Chondrocyte (in vitro differentiated cells): ENCODE measurements at regions not wholly inside any gene's neighbourhood (a gene's known extent, or its start where the extent isn't known, plus 50 kb on each side); places are given as distances from the start of the nearest gene placed in this dataset.
"Not testable (repeated sequence)": the region's sequence is repeated elsewhere in the genome, so short reads cannot be mapped to it uniquely, and the experiment has no call there.

Experiments
- DNase-seq: peaks from one replicate; pipeline ENCODE4 v3.0.0; 2021; ENCODE audit warnings: mixed read lengths, low spot score
- H3K27ac Mint-ChIP-seq: one replicate; pipeline ENCODE4 v1.8.0; 2021; ENCODE audit warnings: mild to moderate bottlenecking, moderate library complexity, mixed read lengths; ENCODE audit not compliant: unreplicated experiment
- H3K27me3 Mint-ChIP-seq: 2 replicates; pipeline ENCODE4 v1.8.0; 2021; ENCODE audit warnings: low read depth, mixed read lengths
- H3K36me3 Mint-ChIP-seq: 2 replicates; pipeline ENCODE4 v1.8.0; 2021; ENCODE audit warnings: low read depth, mixed read lengths
- H3K4me1 Mint-ChIP-seq: 2 replicates; pipeline ENCODE4 v1.8.0; 2021; ENCODE audit warnings: low read depth, mild to moderate bottlenecking, mixed read lengths
- H3K4me3 Mint-ChIP-seq: one replicate; pipeline ENCODE4 v1.8.0; 2021; ENCODE audit warnings: mild to moderate bottlenecking, moderate library complexity, mixed read lengths; ENCODE audit not compliant: unreplicated experiment
- H3K9me3 Mint-ChIP-seq: 2 replicates; pipeline ENCODE4 v1.8.0; 2021; ENCODE audit warnings: low read depth, mixed read lengths
- TF ChIP-seq, protein P1 (sequence below): fragments of 200-600 bp; sonication (generic); IDR thresholded peaks from 2 replicates; pipeline ENCODE4 v1.5.0; 2021; ENCODE audit warnings: antibody characterized with exemption, mild to moderate bottlenecking, moderate library complexity

DNA sequence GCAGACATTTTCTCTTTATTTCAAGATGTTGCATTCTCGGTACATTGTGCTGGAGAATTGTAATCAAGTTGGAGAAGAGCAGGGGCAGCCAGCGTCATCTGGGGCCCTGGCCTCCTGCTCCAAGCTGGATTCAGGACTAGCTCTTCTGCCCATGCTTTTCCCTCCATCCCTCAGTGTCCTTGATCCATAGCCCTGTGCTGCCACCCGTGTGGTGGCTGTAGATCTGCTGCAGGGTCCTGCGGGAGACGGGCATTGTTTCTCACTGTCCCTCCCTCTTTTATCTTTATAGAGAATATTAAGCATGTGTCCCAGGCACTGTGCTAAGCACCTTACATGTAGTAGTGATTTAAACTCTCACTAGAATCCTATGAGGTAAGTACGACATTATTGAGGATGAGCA is 60.5 kb upstream of the HAND1 start:
- TF ChIP-seq, protein P1, sequence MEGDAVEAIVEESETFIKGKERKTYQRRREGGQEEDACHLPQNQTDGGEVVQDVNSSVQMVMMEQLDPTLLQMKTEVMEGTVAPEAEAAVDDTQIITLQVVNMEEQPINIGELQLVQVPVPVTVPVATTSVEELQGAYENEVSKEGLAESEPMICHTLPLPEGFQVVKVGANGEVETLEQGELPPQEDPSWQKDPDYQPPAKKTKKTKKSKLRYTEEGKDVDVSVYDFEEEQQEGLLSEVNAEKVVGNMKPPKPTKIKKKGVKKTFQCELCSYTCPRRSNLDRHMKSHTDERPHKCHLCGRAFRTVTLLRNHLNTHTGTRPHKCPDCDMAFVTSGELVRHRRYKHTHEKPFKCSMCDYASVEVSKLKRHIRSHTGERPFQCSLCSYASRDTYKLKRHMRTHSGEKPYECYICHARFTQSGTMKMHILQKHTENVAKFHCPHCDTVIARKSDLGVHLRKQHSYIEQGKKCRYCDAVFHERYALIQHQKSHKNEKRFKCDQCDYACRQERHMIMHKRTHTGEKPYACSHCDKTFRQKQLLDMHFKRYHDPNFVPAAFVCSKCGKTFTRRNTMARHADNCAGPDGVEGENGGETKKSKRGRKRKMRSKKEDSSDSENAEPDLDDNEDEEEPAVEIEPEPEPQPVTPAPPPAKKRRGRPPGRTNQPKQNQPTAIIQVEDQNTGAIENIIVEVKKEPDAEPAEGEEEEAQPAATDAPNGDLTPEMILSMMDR, result no peak
- H3K36me3 Mint-ChIP-seq, result no peaks in the 10 kb centered on the region
- H3K4me1 Mint-ChIP-seq, result no peaks in the 10 kb centered on the region
- no peak overlapping the region for H3K4me3 Mint-ChIP-seq
- peaks cover 69% of the 10 kb centered on the region for H3K27me3 Mint-ChIP-seq
- H3K27ac Mint-ChIP-seq, result no peak overlapping the region
- no peaks in the 10 kb centered on the region for H3K9me3 Mint-ChIP-seq
- no peak for DNase-seq

DNA sequence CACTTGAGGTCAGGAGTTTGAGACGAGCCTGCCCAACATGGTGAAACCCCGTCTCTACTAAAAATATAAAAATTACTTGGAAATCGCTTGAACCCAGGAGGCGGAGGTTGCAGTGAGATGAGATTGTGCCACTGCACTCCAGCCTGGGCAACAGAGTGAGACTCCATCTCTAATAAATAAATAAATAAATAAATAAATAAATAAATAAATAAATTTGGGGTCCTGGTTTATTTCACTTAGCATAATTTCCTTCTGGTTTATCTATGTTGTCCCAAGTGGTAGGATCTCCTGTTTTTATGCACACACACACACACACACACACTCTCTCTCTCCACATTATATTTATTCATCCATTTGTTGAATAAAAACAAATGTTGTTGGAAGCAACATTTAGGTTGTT is 58.4 kb upstream of the HAND1 start:
- not testable (repeated sequence) for H3K36me3 Mint-ChIP-seq, DNase-seq, H3K27ac Mint-ChIP-seq, H3K4me1 Mint-ChIP-seq, H3K4me3 Mint-ChIP-seq, H3K9me3 Mint-ChIP-seq
- H3K27me3 Mint-ChIP-seq, result peaks cover 55% of the 10 kb centered on the region

DNA sequence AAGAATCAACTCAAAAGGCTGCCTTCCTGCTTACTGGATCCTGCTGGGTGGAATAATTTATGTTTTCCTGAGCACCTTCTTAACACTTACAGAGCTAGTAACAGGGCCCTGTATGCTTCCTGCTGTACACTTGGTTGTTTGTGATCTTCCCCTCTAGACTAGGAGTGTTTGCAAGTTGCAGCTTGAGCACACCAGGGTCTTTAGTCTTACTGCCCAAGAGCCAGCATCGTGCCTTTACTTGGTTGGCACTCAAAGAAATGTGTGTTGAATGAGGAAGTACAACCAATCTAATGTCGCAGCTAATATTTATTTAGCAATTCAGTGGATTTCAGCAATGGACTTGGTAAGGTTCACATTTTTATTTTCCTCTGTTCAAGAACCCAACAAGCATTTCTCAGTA is 57.5 kb upstream of the HAND1 start:
- Mint-ChIP-seq H3K4me1 (no peaks in the 10 kb centered on the region), H3K9me3 (no peaks in the 10 kb centered on the region), H3K27ac (no peak overlapping the region), H3K27me3 (peaks cover 52% of the 10 kb centered on the region), H3K36me3 (no peaks in the 10 kb centered on the region), H3K4me3 (no peak overlapping the region)
- no peak for DNase-seq
- TF ChIP-seq, protein P1, result no peak

DNA sequence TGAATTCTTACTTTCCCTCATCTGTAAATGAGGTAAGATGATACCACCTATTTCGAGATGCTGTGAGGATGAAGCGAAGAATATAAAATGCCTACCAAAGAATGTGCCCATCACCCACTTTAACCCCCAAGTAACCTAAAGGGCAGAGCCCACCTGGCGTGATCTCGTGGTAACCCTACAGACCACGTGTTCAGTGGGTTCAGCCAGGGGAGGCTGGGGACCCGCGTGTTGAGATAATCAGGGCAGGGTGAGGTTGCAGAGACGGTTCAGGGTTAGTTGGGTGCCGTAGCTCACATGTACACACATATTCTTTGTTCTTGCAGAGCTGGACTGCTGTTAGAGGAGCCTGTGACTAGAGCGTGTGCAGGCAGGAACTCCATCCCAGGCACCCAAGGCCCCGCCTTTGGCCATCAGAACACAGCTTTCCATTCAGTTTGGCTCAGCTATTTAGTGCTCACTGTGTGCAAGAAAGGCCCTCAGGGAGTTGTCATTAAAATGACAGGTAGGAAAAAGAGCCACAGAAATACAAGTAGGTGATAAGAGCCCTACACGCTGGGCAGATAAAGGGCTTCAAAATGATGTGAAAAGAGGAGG is 56.5 kb upstream of the HAND1 start:
- DNase-seq, result no peak
- TF ChIP-seq, protein P1, result no peak
- Mint-ChIP-seq H3K36me3 (no peaks in the 10 kb centered on the region), H3K4me1 (no peaks in the 10 kb centered on the region), H3K27me3 (peaks cover 49% of the 10 kb centered on the region), H3K9me3 (no peaks in the 10 kb centered on the region), H3K4me3 (no peak overlapping the region), H3K27ac (no peak overlapping the region)

DNA sequence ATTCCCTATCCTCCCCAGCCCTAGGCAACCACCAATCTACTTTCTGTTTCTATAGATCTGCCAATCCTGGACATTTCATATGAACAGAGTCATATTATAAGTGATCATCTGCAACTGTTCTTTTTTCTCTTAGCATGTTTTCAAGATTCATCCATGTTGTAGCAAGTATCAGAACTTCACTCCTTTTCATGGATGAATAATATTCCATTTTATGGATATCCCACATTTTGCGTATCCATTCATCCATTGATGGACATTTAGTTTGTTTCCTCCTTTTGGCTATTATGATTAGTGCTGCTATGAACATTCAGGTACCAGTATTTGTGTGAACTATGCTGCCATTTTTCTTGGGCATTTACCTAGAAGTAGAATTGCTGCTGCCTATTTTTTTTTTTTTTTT is 51.3 kb upstream of the HAND1 start:
- Mint-ChIP-seq H3K4me3 (no peak overlapping the region), H3K27ac (no peak overlapping the region), H3K4me1 (no peaks in the 10 kb centered on the region), H3K36me3 (no peaks in the 10 kb centered on the region), H3K27me3 (peaks cover 24% of the 10 kb centered on the region), H3K9me3 (no peaks in the 10 kb centered on the region)
- DNase-seq, result no peak
- TF ChIP-seq, protein P1, result no peak

DNA sequence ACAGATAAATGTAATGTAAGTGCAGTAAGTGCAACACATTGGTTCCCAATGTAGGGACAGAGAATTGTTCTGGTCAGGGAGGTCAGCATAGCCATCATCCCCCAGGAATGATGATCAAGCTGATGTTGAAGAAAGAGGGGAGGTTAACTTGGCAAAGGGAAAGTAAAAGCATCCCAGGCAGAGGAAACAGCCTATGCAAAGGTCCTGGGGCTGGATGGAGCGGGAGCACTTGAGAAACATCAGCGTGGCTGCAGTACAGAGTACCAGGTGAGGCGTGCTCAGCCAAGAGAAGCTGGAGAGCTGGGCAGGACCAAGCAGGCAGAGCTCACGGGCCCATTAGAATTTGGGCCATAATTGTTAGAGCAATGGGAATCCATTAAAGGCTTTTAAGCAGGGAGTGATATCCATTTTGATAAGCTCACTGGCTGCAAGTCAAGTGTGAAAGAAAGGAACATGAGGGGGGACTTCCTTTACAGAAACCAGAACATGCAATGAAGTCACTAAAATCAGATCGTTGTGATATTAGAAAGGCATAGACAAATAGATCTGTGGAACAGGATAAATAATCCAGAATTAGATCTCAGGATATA is 50.1 kb upstream of the HAND1 start:
- H3K27ac Mint-ChIP-seq, result no peak overlapping the region

More for the DNA sequence above, 50.1 kb upstream of the HAND1 start:
- peaks cover 22% of the 10 kb centered on the region for H3K27me3 Mint-ChIP-seq
- peaks cover 3% of the 10 kb centered on the region for H3K4me1 Mint-ChIP-seq
- TF ChIP-seq, protein P1, result no peak
- H3K9me3 Mint-ChIP-seq, result no peaks in the 10 kb centered on the region
- DNase-seq, result no peak
- H3K4me3 Mint-ChIP-seq, result no peak overlapping the region
- no peaks in the 10 kb centered on the region for H3K36me3 Mint-ChIP-seq
